GM12892 (cell line): ENCODE measurements at regions not wholly inside any gene's neighbourhood (a gene's known extent, or its start where the extent isn't known, plus 50 kb on each side); places are given as distances from the start of the nearest gene placed in this dataset.

Source experiments
- DNase-seq: peaks from one replicate; pipeline ENCODE4 v3.0.0; 2011; ENCODE audit not compliant: insufficient read length
- FAIRE-seq: peaks from 2 replicates; lab custom pipeline; 2011; peaks lifted over from hg19 to GRCh38; lab: Jason Lieb, UNC
- POLR2A ChIP-seq: IDR thresholded peaks from 2 replicates; pipeline ENCODE4 v1.6.1; 2011; ENCODE audit warnings: low read depth, low read length, control low read depth
- POLR2AphosphoS5 ChIP-seq: IDR thresholded peaks from 2 replicates; pipeline ENCODE4 v1.6.1; 2011; ENCODE audit warnings: low read depth, low read length, control low read depth
- TAF1 ChIP-seq: IDR thresholded peaks from 2 replicates; pipeline ENCODE4 v1.6.1; 2011; ENCODE audit warnings: low read depth, mild to moderate bottlenecking, control low read depth, low read length, borderline replicate concordance

GRCh38 chr4:53684136-53685130 lies 93.1 kb upstream of the LNX1 start:
- TF ChIP-seq TAF1 = no peak
- TF ChIP-seq POLR2AphosphoS5 = no peak
- no peak for TF ChIP-seq POLR2A
- DNase-seq = no peak
- no peak for FAIRE-seq

GRCh38 chr4:53682908-53683307 lies 91.6 kb upstream of the LNX1 start:
- DNase-seq (no peak), FAIRE-seq (no peak)
- TF ChIP-seq POLR2AphosphoS5 = no peak
- TF ChIP-seq POLR2A = no peak
- no peak for TF ChIP-seq TAF1

GRCh38 chr4:53682196-53682595 lies 90.9 kb upstream of the LNX1 start:
- FAIRE-seq = no peak
- no peak for DNase-seq
- TF ChIP-seq POLR2AphosphoS5 (no peak), POLR2A (no peak), TAF1 (no peak)

- TF ChIP-seq POLR2AphosphoS5 = no peak
- TF ChIP-seq TAF1 = no peak
- no peak for TF ChIP-seq POLR2A
- FAIRE-seq (no peak), DNase-seq (no peak)
These were observed 89.3 kb upstream of the LNX1 start for GRCh38 chr4:53680598-53680997.

- DNase-seq (no peak), FAIRE-seq (no peak)
- TF ChIP-seq POLR2AphosphoS5 (no peak), POLR2A (no peak), TAF1 (no peak)
These were observed 88.9 kb upstream of the LNX1 start for GRCh38 chr4:53680168-53680567.

GRCh38 chr4:53676402-53676871 lies 85.2 kb upstream of the LNX1 start:
- TF ChIP-seq TAF1 (no peak), POLR2AphosphoS5 (no peak), POLR2A (no peak)
- no peak for DNase-seq
- no peak for FAIRE-seq

GRCh38 chr4:53674903-53675302 lies 83.6 kb upstream of the LNX1 start:
- TF ChIP-seq TAF1 (no peak), POLR2AphosphoS5 (no peak), POLR2A (no peak)
- FAIRE-seq (no peak), DNase-seq (no peak)

GRCh38 chr4:53672873-53673272 lies 81.6 kb upstream of the LNX1 start:
- FAIRE-seq = no peak
- TF ChIP-seq TAF1 (no peak), POLR2AphosphoS5 (no peak), POLR2A (no peak)

DNA sequence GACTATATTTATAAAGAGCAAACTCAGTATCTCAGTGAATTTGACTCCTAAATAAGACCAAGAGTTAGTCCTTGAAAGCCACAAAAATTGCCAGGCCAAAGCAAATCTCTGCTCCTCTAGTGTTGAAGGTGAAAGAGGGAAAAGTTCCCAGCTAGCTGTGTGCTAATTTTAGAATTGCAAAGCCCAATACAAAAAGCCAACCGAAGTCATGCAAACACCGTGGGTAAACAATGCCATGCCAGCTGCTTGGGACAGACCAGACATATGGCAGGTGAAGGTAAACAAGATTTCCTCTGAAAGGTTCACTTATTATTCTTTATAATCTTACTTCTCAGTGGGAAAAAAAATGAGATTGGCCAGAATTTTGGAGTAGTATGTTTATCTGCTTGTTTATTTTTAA lies 80.5 kb upstream of the LNX1 start:
- no peak for FAIRE-seq
- no peak for TF ChIP-seq POLR2A
- no peak for TF ChIP-seq POLR2AphosphoS5
- no peak for TF ChIP-seq TAF1
- no peak for DNase-seq

More at GRCh38 chr4:53672873-53673272, 81.6 kb upstream of the LNX1 start:
- no peak for DNase-seq

DNA sequence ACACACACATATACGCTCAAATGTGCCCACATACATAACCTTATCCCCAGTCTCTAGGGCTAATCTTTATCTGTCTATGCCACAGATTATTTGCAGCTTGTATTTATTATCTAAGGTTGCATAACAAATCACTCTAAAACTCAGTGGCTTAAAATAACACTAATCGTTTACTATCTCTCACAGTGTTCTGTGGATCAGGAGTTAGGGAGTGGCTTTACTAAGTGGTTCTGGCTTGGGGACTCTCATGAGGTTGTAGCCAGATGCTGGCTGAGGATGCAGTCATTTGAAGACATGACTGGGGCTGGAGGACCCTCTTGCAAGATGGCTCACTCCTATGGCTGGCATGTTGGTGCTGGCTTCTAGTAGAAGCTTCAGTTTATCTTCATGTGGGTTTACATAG lies 68.5 kb upstream of the LNX1 start:
- TF ChIP-seq POLR2A (no peak), TAF1 (no peak)
- FAIRE-seq = no peak
- no peak for DNase-seq

DNA sequence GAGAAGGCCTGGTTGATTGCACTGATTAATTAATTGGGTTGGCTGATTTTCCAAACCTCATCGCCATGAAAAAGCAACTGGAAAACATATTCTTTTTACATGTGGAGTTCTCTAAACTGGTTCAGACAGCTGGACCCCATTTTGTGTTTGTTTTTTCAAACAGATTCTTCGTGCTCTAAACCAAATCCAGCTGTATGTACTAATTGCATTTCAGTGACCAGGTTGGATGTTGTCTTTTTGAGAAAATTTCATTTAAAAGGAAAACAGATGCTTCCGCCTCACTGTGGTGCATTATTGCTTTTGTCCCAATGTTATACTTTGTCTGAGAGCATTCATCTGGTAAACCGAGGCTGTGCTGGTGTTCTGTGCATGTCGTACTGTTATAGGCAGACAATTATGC lies 67.8 kb upstream of the LNX1 start:
- DNase-seq (no peak), FAIRE-seq (no peak)
- TF ChIP-seq TAF1 (no peak), POLR2A (no peak), POLR2AphosphoS5 (no peak)

DNA sequence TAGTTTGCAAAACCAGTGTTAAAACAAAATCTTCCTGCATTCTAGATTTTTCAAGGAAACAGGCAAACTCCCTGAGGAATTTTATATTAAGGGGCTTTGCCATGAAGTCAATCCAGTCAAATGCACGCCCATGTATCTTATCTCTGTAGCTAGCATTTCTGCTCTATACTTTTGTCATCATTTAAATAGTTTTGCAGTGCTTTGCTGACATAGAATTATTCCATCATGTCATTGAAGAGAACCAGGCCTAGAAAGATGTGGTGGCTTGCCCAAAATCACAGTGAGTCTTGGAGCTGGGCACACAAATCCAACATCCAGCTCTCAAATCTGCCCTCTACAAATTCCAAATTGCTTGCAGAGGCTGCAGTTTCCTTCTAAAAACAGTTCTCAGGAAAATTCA lies 66.7 kb upstream of the LNX1 start:
- TF ChIP-seq TAF1 = no peak
- TF ChIP-seq POLR2A = no peak
- TF ChIP-seq POLR2AphosphoS5 = no peak
- FAIRE-seq (no peak), DNase-seq (no peak)
